KOPT-K1 (cell line): ENCODE measurements at regions not wholly inside any gene's neighbourhood (a gene's known extent, or its start where the extent isn't known, plus 50 kb on each side); places are given as distances from the start of the nearest gene placed in this dataset.

Source experiments
- H3K27ac ChIP-seq: fragments of 200-600 bp; sonication (generic); 2 replicates; pipeline ENCODE4 v1.5.1; 2016; ENCODE audit warnings: antibody characterized with exemption, mild to moderate bottlenecking, low read depth, low read length; ENCODE audit not compliant: poor library complexity, severe bottlenecking
- H3K36me3 ChIP-seq: fragments of 200-600 bp; sonication (generic); 2 replicates; pipeline ENCODE4 v1.5.1; 2017; ENCODE audit warnings: antibody characterized with exemption, mild to moderate bottlenecking, low read length, moderate library complexity; ENCODE audit not compliant: insufficient read depth
- H3K9me3 ChIP-seq: fragments of 200-600 bp; sonication (generic); 2 replicates; pipeline ENCODE4 v1.5.1; 2017; ENCODE audit warnings: antibody characterized with exemption, low read length, mild to moderate bottlenecking; ENCODE audit not compliant: insufficient read depth, poor library complexity, severe bottlenecking

GRCh38 chr12:61848893-61849292, 411.3 kb upstream of the USP15 start:
- no peaks in the 10 kb centered on the region for H3K36me3 ChIP-seq
- no peaks in the 10 kb centered on the region for H3K9me3 ChIP-seq
- no peak overlapping the region for H3K27ac ChIP-seq

- Histone ChIP-seq H3K27ac (no peak overlapping the region), H3K9me3 (peaks cover 14% of the 10 kb centered on the region), H3K36me3 (no peaks in the 10 kb centered on the region)
Observed at GRCh38 chr12:61853945-61854344, 406.3 kb upstream of the USP15 start.

GRCh38 chr12:61854902-61855301, 405.3 kb upstream of the USP15 start:
- H3K36me3 ChIP-seq = no peaks in the 10 kb centered on the region

DNA sequence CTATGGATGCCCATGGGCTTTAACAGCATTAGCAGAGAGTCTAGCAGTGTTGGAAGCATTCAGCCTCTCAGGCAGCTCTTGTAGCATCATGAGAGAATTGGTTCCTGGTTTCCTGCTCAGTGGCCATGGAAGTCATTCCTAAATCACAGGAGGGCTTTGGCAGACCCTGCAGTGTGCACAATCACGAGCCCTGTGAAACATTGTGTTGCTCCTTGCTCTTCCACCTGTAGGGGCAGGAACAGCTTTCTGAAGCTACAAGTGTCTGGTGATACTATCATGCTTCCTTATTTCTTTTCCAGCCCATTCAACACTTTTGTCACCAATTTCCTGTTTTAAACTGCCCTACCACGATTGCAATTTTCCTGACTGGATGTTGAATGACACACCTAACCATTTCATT, 402.2 kb upstream of the USP15 start:
- Histone ChIP-seq H3K36me3 (no peaks in the 10 kb centered on the region), H3K9me3 (peaks cover 14% of the 10 kb centered on the region), H3K27ac (no peak overlapping the region)

More at GRCh38 chr12:61854902-61855301, 405.3 kb upstream of the USP15 start:
- H3K27ac ChIP-seq = no peak overlapping the region
- H3K9me3 ChIP-seq = peaks cover 14% of the 10 kb centered on the region

DNA sequence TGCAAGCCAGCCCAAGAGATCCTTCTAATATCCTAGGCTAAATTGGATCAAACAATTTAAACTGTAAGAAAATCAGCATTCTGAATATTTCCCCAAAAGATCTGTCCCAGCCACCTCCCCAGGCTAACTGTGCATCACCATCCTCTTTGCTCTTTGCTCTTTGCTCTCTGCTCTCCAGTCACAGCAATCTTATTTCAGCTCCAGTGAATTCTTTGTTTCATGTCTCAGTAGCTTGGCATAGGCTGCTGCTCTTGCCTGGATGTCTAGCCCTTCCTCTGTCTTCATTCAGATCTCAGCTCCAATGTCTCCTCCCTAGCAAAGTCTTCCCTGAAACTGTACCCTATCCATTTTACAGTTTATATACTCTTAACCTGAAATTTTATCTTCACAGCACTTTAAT, 399.8 kb upstream of the USP15 start:
- no peaks in the 10 kb centered on the region for H3K9me3 ChIP-seq
- H3K36me3 ChIP-seq = no peaks in the 10 kb centered on the region
- H3K27ac ChIP-seq = no peak overlapping the region

- H3K36me3 ChIP-seq = no peaks in the 10 kb centered on the region
- no peaks in the 10 kb centered on the region for H3K9me3 ChIP-seq
- H3K27ac ChIP-seq = no peak overlapping the region
Observed at GRCh38 chr12:61862986-61863385, 397.2 kb upstream of the USP15 start.

- Histone ChIP-seq H3K27ac (no peak overlapping the region), H3K9me3 (no peaks in the 10 kb centered on the region), H3K36me3 (no peaks in the 10 kb centered on the region)
Observed at GRCh38 chr12:61863811-61864210, 396.4 kb upstream of the USP15 start.

- H3K36me3 ChIP-seq = no peaks in the 10 kb centered on the region
- H3K9me3 ChIP-seq = no peaks in the 10 kb centered on the region
- H3K27ac ChIP-seq = no peak overlapping the region
Observed at GRCh38 chr12:61869796-61870195, 390.4 kb upstream of the USP15 start.

GRCh38 chr12:61870658-61871484, 389.3 kb upstream of the USP15 start:
- Histone ChIP-seq H3K9me3 (no peaks in the 10 kb centered on the region), H3K27ac (no peak overlapping the region), H3K36me3 (no peaks in the 10 kb centered on the region)

- no peaks in the 10 kb centered on the region for H3K9me3 ChIP-seq
- H3K27ac ChIP-seq = no peak overlapping the region
- H3K36me3 ChIP-seq = no peaks in the 10 kb centered on the region
Observed at GRCh38 chr12:61871485-61871810, 388.8 kb upstream of the USP15 start.

GRCh38 chr12:61879229-61879628, 381.0 kb upstream of the USP15 start:
- Histone ChIP-seq H3K9me3 (no peaks in the 10 kb centered on the region), H3K27ac (no peak overlapping the region), H3K36me3 (no peaks in the 10 kb centered on the region)

- no peak overlapping the region for H3K27ac ChIP-seq
- no peaks in the 10 kb centered on the region for H3K36me3 ChIP-seq
- no peaks in the 10 kb centered on the region for H3K9me3 ChIP-seq
Observed at GRCh38 chr12:61880186-61880585, 380.0 kb upstream of the USP15 start.

- H3K36me3 ChIP-seq = no peaks in the 10 kb centered on the region
Observed at GRCh38 chr12:61891632-61892031, 368.6 kb upstream of the USP15 start.

GRCh38 chr12:61894168-61894567, 366.0 kb upstream of the USP15 start:
- H3K9me3 ChIP-seq = peaks cover 14% of the 10 kb centered on the region
- no peaks in the 10 kb centered on the region for H3K36me3 ChIP-seq
- no peak overlapping the region for H3K27ac ChIP-seq

More at GRCh38 chr12:61891632-61892031, 368.6 kb upstream of the USP15 start:
- Histone ChIP-seq H3K9me3 (no peaks in the 10 kb centered on the region), H3K27ac (no peak overlapping the region)

DNA sequence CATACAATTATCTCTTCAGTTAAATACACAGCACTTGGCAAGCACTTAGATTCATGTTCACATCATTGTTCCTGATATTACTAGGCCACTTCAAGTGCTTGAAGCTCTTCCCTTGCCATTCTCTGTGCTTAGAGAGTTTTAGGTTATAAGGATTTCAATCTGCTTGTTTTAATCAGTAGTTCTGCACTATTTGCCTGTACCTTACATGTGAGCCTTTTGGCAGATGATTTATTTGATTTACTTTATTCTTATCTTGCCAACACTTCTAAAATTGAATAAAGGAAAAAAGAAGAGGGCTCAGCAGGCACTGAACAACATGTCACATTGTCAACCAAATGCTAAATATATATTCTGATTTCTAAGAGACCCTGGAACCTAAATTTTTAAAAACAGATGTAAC, 363.8 kb upstream of the USP15 start:
- H3K9me3 ChIP-seq = peaks cover 14% of the 10 kb centered on the region
- no peak overlapping the region for H3K27ac ChIP-seq
- no peaks in the 10 kb centered on the region for H3K36me3 ChIP-seq

- Histone ChIP-seq H3K27ac (no peak overlapping the region), H3K9me3 (peaks cover 14% of the 10 kb centered on the region), H3K36me3 (no peaks in the 10 kb centered on the region)
Observed at GRCh38 chr12:61902403-61902802, 357.8 kb upstream of the USP15 start.
